ENCODE measurements at regions not wholly inside any gene's neighbourhood (a gene's known extent, or its start where the extent isn't known, plus 50 kb on each side); places are given as distances from the start of the nearest gene placed in this dataset.

DNA sequence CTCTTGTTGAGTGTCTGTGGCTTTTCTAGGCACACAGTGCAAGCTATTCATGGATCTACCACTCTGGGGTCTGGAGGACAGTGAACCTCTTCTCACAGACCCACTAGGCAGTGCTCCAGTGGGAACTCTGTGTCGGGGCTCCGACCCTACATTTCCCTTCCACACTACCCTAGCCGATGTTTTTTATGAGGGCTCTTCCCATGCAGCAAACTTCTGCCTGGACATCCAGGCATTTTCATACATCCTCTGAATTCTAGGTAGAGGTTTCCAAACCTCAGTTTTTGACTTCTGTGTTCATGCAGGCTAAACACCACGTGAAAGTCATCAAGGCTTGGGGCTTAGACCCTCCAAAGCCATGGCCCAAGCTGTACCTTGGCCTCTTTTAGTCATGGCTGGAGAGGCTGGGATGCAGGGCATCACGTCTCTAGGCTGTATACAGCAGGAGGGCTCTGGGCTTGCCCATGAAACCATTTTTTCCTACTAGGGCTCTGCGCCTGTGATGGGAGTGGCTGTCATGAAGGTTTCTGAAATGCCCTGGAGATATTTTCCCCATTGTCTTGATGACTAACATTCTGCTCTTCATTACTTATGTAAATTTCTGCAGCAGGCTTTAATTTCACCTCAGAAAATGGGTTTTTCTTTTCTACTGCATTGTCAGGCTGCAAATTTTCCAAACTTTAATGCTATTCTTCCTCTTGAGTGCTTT, 249.8 kb upstream of the CPEB2 start:
- Histone ChIP-seq H3K4me3 (ENCODE audit: low read depth, low read length) (no peak overlapping the region), H3K9me3 (ENCODE audit: control insufficient read depth, insufficient read depth, low read depth, low read length) (no peaks in the 10 kb centered on the region), H3K27ac (ENCODE audit: extremely low read depth, low read depth, low read length) (no peak overlapping the region), H3K4me1 (ENCODE audit: control insufficient read depth, insufficient read depth, low read length) (no peaks in the 10 kb centered on the region), H3K36me3 (ENCODE audit: control insufficient read depth in 2 of 2, insufficient read depth in 1 of 2, low read length in 2 of 2) (no peaks in the 10 kb centered on the region)
- ChIA-PET CTCF (no interaction called here), POLR2A (no interaction called here)
- peak; percentile 43 for TF ChIP-seq SETDB1 (IDR thresholded peaks at IDR 0.05; ENCODE audit: insufficient read length, low read length)
- TF ChIP-seq, protein P1, sequence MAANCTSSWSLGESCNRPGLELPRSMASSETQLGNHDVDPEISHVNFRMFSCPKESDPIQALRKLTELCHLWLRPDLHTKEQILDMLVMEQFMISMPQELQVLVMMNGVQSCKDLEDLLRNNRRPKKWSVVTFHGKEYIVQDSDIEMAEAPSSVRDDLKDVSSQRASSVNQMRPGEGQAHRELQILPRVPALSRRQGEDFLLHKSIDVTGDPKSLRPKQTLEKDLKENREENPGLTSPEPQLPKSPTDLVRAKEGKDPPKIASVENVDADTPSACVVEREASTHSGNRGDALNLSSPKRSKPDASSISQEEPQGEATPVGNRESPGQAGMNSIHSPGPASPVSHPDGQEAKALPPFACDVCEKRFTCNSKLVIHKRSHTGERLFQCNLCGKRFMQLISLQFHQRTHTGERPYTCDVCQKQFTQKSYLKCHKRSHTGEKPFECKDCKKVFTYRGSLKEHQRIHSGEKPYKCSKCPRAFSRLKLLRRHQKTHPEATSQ (tag by site-specific recombination; IDR thresholded peaks at IDR 0.05), result no peak

GRCh38 chr4:14767142-14767541, 235.1 kb upstream of the CPEB2 start:
- Histone ChIP-seq H3K9me3 (ENCODE audit: control insufficient read depth, insufficient read depth, low read depth, low read length) (no peaks in the 10 kb centered on the region), H3K4me1 (ENCODE audit: control insufficient read depth, insufficient read depth, low read length) (no peaks in the 10 kb centered on the region), H3K4me3 (ENCODE audit: low read depth, low read length) (no peak overlapping the region), H3K27ac (ENCODE audit: extremely low read depth, low read depth, low read length) (no peak overlapping the region), H3K36me3 (ENCODE audit: control insufficient read depth in 2 of 2, insufficient read depth in 1 of 2, low read length in 2 of 2) (no peaks in the 10 kb centered on the region)
- ChIA-PET POLR2A (no interaction called here), CTCF (no interaction called here)
- TF ChIP-seq, protein P2, sequence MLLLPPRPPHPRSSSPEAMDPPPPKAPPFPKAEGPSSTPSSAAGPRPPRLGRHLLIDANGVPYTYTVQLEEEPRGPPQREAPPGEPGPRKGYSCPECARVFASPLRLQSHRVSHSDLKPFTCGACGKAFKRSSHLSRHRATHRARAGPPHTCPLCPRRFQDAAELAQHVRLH (tag by site-specific recombination; IDR thresholded peaks at IDR 0.05), result no peak
- TF ChIP-seq ZNF777 (tag by site-specific recombination; IDR thresholded peaks at IDR 0.05; ENCODE audit: borderline replicate concordance), result no peak

GRCh38 chr4:14768449-14768848, 233.8 kb upstream of the CPEB2 start:
- no peak overlapping the region for H3K27ac ChIP-seq (ENCODE audit: extremely low read depth, low read depth, low read length)
- H3K4me3 ChIP-seq (ENCODE audit: low read depth, low read length), result no peak overlapping the region
- POLR2A ChIA-PET, result no interaction called here
- TF ChIP-seq ZNF558 (tag by site-specific recombination; IDR thresholded peaks at IDR 0.05), result no peak
- TF ChIP-seq KLF7 (tag by site-specific recombination; IDR thresholded peaks at IDR 0.05; ENCODE audit: borderline replicate concordance), result no peak
- TF ChIP-seq ZNF426 (tag by site-specific recombination; IDR thresholded peaks at IDR 0.05), result no peak
- TF ChIP-seq ZNF514 (tag by site-specific recombination; IDR thresholded peaks at IDR 0.05), result no peak
- TF ChIP-seq KLF16 (tag by site-specific recombination; IDR thresholded peaks at IDR 0.05), result no peak
- no peak for TF ChIP-seq ZBTB7A (tag by site-specific recombination; IDR thresholded peaks at IDR 0.05; ENCODE audit: low read depth)
- no peak for TF ChIP-seq ZNF157 (tag by site-specific recombination; IDR thresholded peaks at IDR 0.05)
- no peak for TF ChIP-seq ZNF624 (tag by site-specific recombination; IDR thresholded peaks at IDR 0.05)
- no peak for TF ChIP-seq ZNF302 (tag by site-specific recombination; IDR thresholded peaks at IDR 0.05; ENCODE audit: low read depth)
- no peak for TF ChIP-seq SP3 (tag by site-specific recombination; IDR thresholded peaks at IDR 0.05)
- no peak for TF ChIP-seq ZNF626 (tag by site-specific recombination; IDR thresholded peaks at IDR 0.05)
- CTCF ChIA-PET, result no interaction called here
- H3K4me1 ChIP-seq (ENCODE audit: control insufficient read depth, insufficient read depth, low read length), result no peaks in the 10 kb centered on the region
- H3K36me3 ChIP-seq (ENCODE audit: control insufficient read depth in 2 of 2, insufficient read depth in 1 of 2, low read length in 2 of 2), result no peaks in the 10 kb centered on the region
- no peaks in the 10 kb centered on the region for H3K9me3 ChIP-seq (ENCODE audit: control insufficient read depth, insufficient read depth, low read depth, low read length)

- Histone ChIP-seq H3K4me1 (ENCODE audit: control insufficient read depth, insufficient read depth, low read length) (no peaks in the 10 kb centered on the region), H3K27ac (ENCODE audit: extremely low read depth, low read depth, low read length) (no peak overlapping the region), H3K36me3 (ENCODE audit: control insufficient read depth in 2 of 2, insufficient read depth in 1 of 2, low read length in 2 of 2) (no peaks in the 10 kb centered on the region), H3K4me3 (ENCODE audit: low read depth, low read length) (no peak overlapping the region), H3K9me3 (ENCODE audit: control insufficient read depth, insufficient read depth, low read depth, low read length) (no peaks in the 10 kb centered on the region)
- TF ChIP-seq ZNF514 (tag by site-specific recombination; IDR thresholded peaks at IDR 0.05) (no peak), INSM2 (tag by site-specific recombination; IDR thresholded peaks at IDR 0.05) (no peak), BCL6B (tag by site-specific recombination; IDR thresholded peaks at IDR 0.05) (no peak), ZNF624 (tag by site-specific recombination; IDR thresholded peaks at IDR 0.05) (no peak), RBAK (tag by site-specific recombination; IDR thresholded peaks at IDR 0.05) (no peak)
- ChIA-PET POLR2A (no interaction called here), CTCF (no interaction called here)
Measured at GRCh38 chr4:14769993-14770392, 232.3 kb upstream of the CPEB2 start.

Data from HEK293 (cell line).